OCI-M2 (cell line): ENCODE measurements at regions not wholly inside any gene's neighbourhood (a gene's known extent, or its start where the extent isn't known, plus 50 kb on each side); places are given as distances from the start of the nearest gene placed in this dataset.
"Not testable (repeated sequence)": the region's sequence is repeated elsewhere in the genome, so short reads cannot be mapped to it uniquely, and the experiment has no call there.

Experiments used
- DNase-seq: peaks from one replicate; lab custom pipeline; 2025; ENCODE audit not compliant: unreplicated experiment; lab: John Stamatoyannopoulos, UW

DNA sequence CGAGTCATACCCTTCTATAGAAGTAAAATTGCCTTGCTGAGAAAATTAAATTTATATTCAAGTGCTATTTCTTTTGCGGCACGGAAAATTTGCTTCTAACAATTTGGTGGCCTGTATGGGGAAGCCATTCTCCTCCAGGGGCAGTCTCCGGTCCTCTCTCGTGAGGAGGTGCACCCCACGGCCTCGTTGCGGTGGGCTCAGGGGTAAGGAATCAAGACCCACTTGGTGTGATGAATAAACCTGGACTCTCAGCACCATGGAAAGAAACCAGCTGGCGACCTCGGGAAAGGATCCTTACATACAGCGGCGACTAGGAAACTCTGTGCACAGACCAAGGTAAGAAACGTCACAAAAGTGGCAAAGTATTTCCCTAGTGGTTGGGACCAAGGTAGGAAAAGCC is 252.9 kb downstream of the DPY19L2 start:
- no peak for DNase-seq

DNA sequence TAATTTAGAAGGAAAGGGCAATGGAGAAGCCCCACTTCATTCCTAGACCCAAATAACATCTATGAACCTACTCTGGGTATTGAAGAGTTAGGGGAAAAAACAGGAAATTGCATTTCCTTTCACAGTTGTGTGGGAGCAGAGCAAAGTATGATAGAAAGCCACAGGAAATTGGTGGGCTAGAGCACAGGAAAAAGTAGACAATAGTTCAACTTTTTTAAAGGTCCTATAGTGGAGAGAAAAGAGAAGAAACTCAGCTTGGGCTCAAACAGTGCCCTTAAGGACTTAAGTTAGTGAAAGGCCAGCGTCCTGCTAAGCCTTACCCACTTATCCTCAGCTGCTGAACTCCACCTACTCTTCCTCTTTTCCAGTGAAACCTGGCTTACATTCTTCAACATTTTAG is 258.1 kb downstream of the DPY19L2 start:
- no peak for DNase-seq

DNA sequence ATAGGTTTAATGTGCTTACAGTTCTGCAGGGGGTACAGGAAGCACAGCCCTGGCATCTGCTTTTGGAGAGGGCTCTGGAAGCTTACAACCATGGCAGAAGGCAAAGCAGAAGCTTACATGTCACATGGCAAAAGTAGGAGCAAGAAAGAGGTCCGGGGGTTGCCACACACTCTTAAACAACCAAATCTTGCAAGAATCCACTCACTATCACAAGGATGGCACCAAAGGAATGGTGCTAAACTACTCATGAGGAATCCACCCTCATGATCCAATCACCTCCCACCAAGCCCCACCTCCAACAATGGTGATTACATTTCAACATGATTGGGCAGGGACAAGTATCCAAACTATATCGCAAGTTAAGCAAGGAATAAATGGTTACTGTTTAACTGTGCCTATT is 255.8 kb upstream of the AVPR1A start:
- DNase-seq: no peak

DNA sequence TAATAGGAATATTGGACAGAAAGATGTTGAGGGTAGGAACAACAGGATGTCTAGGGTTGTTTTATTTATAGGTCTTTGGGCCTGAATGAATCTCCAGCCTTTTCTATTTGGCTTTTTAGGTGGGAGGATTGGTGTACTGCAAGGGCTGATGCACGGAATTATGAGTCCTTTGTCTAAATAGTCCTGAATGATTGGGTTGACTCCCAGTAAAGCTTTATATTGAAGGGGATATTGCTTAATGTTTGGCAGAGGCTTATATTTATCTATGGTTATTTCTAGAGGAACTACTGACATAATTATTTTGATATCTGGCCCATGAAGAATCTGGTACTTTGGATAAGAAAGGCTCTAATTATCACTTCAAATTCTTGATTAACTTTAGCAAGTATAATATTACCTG is 253.6 kb upstream of the AVPR1A start:
- DNase-seq: no peak

DNA sequence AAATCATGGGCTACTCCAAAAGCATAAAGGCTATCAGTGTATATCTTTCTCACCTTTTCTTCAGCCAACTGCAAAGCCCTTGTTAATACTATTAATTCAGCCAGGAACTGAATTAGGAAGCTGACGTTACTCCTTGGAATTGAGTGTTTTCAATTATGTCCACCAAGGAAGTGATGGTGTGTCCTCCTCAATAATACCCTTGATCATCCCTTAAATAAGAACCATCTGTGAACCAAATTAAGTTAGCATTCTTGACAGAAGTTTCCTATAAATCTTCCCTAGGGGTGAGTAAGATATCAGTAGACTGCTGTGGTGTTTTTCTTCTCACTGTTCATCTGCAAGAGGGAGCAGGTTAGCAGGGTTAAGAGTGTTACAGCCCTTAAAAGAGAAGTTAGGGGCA is 252.3 kb upstream of the AVPR1A start:
- no peak for DNase-seq

DNA sequence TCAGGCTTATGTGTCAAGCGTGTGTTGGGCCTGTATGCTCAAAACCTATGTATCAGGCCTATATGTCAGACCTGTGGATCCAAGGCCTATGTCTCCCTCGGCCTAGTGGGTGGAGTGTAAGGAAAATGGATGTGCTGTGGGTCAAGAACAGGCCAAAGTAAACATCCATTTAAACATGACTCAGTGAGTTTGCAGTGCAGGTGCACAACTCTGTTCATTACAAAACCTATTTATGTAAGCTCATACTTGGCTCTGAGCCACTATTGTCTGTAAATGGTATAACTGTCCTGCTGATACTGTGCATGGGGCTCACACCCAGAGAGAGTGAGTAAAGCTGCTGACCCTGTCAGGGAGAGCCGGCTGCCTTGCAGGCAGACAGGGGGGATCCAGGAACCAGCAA is 249.7 kb upstream of the AVPR1A start:
- DNase-seq: no peak

DNA sequence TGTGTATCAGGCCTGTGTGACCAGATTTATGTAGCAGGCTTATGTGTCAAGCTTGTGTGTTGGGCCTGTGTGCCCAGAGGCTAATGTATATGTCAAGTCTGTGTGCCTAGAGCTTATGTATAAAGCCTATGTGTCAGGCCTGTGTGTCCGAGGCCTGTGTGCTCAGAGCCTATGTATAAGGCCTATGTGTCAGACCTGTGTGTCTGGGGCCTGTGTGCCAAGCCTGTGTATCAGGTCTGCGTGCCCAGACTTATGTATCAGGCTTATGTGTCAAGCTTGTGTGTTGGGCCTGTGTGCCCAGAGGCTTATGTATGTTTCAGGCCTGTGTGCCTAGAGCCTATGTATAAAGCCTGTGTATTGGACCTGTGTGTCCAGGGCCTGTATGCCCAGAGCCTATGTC is 249.3 kb upstream of the AVPR1A start:
- DNase-seq: no peak

DNA sequence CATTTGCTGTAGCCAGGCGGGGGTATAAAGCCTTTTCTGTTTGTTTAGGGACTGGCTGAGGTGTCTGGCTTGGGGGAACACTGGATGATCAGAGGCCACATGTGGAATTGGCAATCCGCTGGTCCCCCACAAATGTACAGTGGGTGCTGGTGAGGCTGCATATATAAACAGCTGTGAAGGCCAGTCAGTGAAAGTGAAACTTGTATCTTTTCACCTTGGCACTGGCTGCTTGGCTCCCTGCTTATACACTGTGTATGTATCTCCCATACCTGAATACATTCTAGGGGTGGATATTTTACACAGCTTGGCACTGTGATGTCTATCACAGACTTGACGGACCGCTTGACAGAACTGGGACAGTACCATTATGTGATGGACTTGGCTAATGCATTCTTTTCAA is 246.8 kb upstream of the AVPR1A start:
- no peak for DNase-seq

DNA sequence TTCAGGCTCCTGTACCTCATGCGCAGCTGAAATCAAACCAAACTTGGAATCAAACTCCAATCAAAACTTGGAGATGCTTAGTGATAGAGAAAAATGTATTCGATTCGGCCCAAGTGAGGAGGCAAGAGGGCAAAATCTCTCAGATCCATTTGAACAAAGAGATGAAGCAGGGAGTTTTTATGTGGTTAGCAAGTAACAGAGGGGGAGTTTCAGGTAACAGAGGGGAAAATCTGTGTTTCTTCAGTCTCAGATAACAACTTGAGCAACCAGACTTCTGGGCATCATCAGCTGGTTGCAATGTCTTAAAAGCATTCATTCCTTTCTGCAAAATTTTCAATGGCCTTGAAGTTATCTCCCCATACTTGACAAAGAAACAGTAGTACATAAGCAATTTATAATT is 245.1 kb upstream of the AVPR1A start:
- DNase-seq: no peak

DNA sequence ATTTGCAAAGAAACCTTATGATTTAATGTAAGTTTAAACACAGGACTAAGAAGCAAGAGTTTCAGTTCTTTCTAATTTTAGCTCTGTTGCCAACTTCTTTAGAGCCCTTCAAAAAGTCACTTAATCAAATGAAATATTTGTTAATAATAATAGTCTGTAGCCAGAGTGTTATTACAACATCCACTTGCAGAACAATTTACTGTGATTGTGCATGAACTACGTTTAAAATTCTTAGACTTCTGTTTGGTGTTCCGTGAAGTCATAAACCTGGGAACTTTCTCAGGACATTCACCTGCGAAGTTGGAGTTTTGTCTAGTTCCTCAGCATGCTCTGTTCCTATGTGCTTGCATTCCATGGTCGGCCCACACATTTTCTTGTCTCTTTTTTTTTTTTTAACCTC is 244.0 kb upstream of the AVPR1A start:
- DNase-seq: no peak

DNA sequence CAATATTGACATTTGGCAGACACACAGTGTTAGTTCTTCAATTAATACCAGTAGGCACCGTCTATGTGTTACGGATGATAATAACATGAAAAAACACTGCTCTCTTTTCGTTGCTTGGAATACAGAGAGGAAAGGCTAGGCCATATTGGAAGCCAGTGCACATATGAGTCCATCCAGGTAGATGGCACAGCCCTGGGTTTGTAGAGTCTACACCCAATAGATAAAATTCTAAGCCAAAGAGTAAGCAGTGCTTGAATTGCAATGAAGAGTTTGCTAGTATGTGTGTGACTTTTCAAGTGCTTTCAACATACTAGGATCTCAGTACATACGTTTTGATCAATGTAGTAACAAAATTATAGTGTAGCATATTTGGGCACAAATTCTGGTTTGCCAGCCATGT is 243.3 kb upstream of the AVPR1A start:
- DNase-seq: no peak

DNA sequence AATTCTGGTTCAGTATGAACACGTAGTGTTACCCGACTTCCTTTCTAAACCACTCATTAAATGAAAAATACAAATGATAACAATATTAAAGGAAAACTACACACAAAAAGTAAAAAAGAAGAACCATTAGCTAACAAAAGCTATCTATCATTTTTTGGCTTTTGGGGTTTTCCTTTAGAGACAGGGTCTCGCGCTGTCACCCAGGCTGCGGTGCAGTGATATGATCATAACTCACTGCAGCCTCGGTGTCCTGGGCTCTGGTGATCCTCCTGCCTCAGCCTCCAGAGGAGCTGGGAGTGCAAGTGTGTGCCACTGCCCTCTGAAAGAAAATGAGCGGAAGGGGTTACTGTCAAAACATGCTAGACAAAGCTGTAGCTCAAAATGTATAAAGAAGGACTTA is 238.2 kb upstream of the AVPR1A start:
- DNase-seq: no peak

DNA sequence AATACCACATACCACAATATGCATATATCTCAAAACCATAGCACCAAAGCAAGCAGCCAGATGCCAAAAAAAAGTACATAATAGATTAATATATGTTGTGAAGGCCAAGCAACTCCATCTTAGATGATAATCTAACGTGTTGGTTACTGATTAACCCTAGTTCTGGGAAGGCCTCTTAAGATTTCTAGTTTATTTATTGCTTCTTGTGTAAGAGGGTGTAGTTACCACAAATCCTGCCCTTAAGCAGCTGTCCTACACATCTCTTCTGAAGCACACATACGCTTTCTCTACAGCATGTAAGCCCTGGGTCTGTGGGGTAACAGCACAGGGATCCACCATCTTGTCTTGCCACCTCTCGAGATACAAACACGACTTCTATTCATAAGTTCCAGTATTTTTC is 236.8 kb upstream of the AVPR1A start:
- no peak for DNase-seq

DNA sequence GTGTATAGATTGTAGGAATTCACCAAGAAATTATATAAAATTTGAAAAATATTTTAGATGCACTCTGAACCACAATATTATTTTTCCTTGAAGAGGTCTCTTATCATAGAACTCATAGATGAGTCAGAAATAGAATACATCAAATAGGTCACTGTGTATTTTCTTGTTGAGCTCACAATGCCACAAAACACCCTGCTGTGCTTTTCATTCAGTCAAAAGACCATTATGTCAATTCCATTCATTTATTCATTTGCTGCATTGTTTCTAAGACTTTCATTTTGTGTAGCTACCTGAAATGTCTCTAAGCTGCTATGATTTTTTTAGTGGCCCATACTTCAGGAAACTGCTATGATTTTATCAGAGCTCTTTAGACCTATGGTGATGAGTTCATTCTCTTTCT is 231.9 kb upstream of the AVPR1A start:
- DNase-seq: no peak

DNA sequence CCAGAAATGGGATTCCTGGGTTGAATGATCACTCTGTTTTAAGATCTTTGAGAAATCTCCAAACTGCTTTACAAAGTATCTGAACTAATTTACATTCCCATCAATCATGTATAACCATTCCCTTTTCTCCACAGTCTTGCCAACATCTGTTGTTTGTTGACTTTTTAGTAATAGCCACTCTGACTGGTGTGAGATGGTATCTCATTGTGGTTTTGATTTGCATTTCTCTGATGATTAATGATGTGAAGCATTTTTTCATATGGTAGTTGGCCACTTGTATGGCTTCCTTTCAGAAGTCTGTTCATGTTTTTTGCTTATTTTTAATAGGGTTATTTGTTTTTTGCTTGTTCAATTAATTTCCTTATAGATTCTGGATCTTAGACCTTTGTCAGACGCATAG is 211.8 kb upstream of the AVPR1A start:
- DNase-seq: no peak

DNA sequence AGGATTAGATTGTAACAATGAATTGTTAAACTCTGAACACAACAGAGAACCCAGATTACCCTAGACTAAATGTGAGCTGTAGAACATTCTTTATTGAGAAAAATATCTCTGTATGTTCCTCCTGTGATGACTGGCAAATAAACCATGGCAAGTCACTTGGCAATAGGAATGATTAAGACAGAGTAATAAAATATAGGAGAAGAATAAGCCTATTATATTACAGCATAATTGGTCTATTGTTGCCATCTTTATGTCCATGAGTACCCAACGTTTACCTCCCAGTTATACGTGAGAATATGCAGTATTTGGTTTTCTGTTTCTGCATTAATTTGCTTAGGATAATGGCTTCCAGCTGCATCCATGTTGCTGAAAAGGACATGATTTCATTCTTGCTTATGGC is 211.2 kb upstream of the AVPR1A start:
- no peak for DNase-seq

DNA sequence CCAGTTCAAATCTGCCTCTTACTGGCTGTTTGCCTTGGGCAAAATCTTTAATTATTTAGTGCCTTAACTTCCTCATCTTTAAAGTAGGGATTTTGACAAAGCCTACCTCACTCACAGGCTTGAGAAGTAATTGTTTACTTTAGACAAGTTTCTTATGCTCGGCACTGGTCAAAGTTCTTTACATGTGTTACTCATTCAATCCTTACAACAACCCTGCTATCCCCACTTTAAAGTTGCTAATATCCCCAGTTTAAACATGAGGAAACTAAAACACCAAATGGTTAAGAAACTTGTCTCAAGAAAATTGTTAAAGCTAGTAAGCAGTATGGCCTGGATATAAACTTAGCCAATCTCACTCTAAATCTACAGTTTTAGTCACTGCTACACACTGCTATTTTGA is 204.0 kb upstream of the AVPR1A start:
- DNase-seq: no peak

DNA sequence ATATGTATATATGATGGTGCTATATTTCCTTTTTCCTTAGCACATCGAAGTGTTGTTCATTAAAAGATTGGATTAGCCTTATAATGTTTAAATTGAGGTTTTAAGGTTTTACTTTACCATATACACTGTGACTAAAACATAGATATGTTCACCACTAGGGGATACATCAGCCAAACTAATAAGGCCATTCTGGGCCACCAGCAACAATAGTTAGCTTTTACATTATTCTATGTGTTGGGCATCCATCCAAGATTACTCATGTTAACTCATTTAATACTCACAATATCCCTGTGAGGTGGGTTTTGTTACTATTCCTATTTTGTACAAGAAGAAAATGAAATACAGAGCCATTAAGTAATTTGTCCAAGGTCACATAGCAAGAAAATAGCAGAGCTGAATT is 202.6 kb upstream of the AVPR1A start:
- no peak for DNase-seq

DNA sequence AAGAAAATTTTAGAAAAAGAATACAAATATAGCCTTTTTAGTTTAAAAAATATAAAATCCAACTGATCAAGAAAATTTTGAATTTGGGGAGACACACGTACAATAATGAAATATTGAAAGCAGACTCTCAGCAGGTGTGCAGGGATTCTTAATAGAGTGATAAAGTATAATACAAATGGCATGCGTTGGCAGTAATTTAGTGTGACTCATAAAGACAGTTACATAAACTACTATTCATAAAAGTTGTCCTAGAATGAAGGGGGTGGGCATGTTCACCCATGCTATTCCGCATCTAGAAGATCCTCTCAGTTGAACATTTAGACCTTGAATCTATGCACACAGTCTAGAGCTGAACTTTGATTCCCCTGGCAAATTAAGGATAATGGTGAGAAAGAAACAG is 200.4 kb upstream of the AVPR1A start:
- no peak for DNase-seq

DNA sequence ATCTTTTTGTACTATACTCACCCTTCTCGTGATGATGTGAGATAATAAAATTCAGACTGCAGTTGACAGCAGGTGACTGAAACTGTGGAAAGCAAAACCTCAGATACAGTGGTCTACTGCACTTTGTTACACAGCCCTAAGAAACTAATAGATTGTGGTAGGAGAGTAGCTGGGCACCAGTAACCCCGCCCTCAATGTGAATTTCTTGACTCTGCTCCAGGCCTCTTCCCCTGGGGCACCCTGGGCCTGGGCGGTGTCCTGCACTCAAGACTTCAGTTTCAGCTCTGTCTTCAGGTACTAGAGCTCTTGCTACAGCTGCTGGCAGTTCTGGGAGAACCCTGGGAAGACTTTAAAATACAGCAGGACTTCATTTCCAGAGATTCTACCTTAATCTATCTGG is 197.6 kb upstream of the AVPR1A start:
- DNase-seq: no peak

DNA sequence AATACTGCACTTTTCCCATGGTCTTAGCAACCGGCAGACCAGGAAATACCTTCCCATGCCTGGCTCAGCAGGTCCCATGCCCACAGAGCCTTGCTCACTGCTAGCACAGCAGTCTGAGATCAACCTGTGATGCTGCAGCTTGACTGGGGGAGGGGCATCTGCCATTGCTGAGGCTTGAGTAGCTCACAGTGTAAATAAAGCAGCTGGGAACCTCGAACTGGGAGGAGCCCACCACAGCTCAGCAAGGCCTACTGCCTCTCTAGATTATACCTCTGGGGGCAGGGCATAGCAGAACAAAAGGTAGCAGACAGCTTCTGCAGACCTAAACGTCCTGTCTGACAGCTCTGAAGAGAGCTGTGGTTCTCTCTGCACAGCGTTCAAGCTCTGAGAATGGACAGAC is 186.2 kb upstream of the AVPR1A start:
- not testable (repeated sequence) for DNase-seq

DNA sequence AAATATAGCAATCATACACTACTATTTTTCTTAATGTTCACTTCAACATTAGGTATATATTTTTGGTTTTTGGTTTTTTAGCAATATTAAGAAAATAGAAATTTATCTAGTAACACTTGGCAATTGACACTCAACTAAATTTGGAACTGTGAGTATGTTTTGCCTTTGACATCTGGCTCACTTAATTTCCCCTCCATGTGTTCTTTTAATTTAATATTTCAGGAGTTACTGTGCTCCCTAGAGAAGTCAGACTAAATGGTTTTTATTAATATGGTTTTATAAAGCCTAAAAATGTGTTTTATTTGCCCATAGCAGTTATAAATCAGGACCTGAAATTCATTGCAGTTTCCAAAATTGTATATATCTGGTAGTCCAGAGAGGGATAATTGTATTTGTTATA is 175.3 kb upstream of the AVPR1A start:
- DNase-seq: no peak

DNA sequence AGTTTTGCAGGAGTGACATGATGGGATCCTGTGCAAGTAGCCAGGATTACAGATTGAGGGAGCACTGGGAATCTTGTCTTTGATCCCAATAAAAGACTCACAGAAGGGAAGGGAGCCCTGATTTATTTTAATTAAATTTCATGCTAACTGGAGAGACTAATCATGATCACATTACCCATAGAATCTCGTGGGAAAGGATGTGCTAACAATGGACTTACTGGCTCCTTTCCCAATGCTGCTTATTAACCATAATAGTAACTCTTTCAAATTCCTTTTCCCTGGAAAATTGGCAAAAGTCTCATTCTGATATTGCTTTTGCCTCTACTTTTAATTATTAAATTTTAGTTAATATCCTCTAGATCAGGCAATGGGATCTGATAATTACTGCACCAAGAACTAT is 174.8 kb upstream of the AVPR1A start:
- no peak for DNase-seq

DNA sequence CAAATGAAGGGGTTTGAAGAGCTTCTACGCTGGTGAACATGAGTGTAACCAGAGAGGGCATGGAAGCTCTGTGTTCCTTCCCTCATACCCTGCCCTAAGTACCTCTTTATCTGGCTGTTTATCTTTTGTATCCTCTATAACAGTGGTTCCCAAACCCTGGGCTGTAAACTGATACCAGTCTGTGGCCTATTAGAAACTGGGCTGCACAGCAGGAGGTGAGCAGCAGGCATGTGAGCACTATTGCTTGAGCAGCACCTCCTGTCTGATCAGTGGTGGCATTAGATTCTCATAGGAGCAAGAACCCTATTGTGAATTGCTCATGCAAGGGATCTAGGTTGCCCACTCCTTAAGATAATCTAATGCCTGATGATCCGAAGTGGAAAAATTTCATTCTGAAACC is 172.9 kb upstream of the AVPR1A start:
- DNase-seq: no peak
